Activated naive CD8-positive, alpha-beta T cell (primary cell): ENCODE measurements at regions not wholly inside any gene's neighbourhood (a gene's known extent, or its start where the extent isn't known, plus 50 kb on each side); places are given as distances from the start of the nearest gene placed in this dataset.
"Not testable (repeated sequence)": the region's sequence is repeated elsewhere in the genome, so short reads cannot be mapped to it uniquely, and the experiment has no call there.

Source experiments
- H3K27ac Mint-ChIP-seq: one replicate; pipeline ENCODE4 v1.8.0; 2021; ENCODE audit warnings: mixed read lengths
- H3K27me3 Mint-ChIP-seq: one replicate; pipeline ENCODE4 v1.8.0; 2021; ENCODE audit warnings: mixed read lengths
- H3K36me3 Mint-ChIP-seq: one replicate; pipeline ENCODE4 v1.8.0; 2021; ENCODE audit warnings: mixed read lengths
- H3K4me1 Mint-ChIP-seq: one replicate; pipeline ENCODE4 v1.8.0; 2021; ENCODE audit warnings: low read depth, mixed read lengths
- H3K4me3 Mint-ChIP-seq: one replicate; pipeline ENCODE4 v1.8.0; 2021; ENCODE audit warnings: mild to moderate bottlenecking, mixed read lengths
- H3K9me3 Mint-ChIP-seq: one replicate; pipeline ENCODE4 v1.8.0; 2021; ENCODE audit warnings: low read depth, mixed read lengths

- Mint-ChIP-seq H3K36me3 (no peaks in the 10 kb centered on the region), H3K9me3 (no peaks in the 10 kb centered on the region), H3K27ac (no peak overlapping the region)
Measured at GRCh38 chr4:110343534-110343933, 132.4 kb upstream of the ENPEP start.

GRCh38 chr4:110341118-110341517 is 134.8 kb upstream of the ENPEP start:
- not testable (repeated sequence) for H3K4me3 Mint-ChIP-seq, H3K9me3 Mint-ChIP-seq, H3K27me3 Mint-ChIP-seq, H3K36me3 Mint-ChIP-seq, H3K4me1 Mint-ChIP-seq
- peak overlapping the region; percentile 22 for H3K27ac Mint-ChIP-seq

More at GRCh38 chr4:110343534-110343933, 132.4 kb upstream of the ENPEP start:
- no peaks in the 10 kb centered on the region for H3K4me1 Mint-ChIP-seq
- peaks cover 2% of the 10 kb centered on the region for H3K27me3 Mint-ChIP-seq
- H3K4me3 Mint-ChIP-seq: no peak overlapping the region

- H3K36me3 Mint-ChIP-seq: no peaks in the 10 kb centered on the region
- no peak overlapping the region for H3K4me3 Mint-ChIP-seq
- H3K27me3 Mint-ChIP-seq: peaks cover 15% of the 10 kb centered on the region
- H3K27ac Mint-ChIP-seq: no peak overlapping the region
- no peaks in the 10 kb centered on the region for H3K9me3 Mint-ChIP-seq
- H3K4me1 Mint-ChIP-seq: no peaks in the 10 kb centered on the region
Measured at GRCh38 chr4:110335399-110335798, 137.0 kb upstream of the ELOVL6 start.

- H3K4me1 Mint-ChIP-seq: no peaks in the 10 kb centered on the region
- peaks cover 26% of the 10 kb centered on the region for H3K27me3 Mint-ChIP-seq
- no peaks in the 10 kb centered on the region for H3K36me3 Mint-ChIP-seq
- H3K4me3 Mint-ChIP-seq: no peak overlapping the region
- H3K27ac Mint-ChIP-seq: no peak overlapping the region
- peaks cover 9% of the 10 kb centered on the region for H3K9me3 Mint-ChIP-seq
Measured at GRCh38 chr4:110332483-110332882, 134.1 kb upstream of the ELOVL6 start.

- not testable (repeated sequence) for H3K4me3 Mint-ChIP-seq, H3K27ac Mint-ChIP-seq, H3K36me3 Mint-ChIP-seq, H3K4me1 Mint-ChIP-seq, H3K9me3 Mint-ChIP-seq
- peaks cover 15% of the 10 kb centered on the region for H3K27me3 Mint-ChIP-seq
Measured at GRCh38 chr4:110326426-110326825, 128.0 kb upstream of the ELOVL6 start.

GRCh38 chr4:110310795-110311194 is 112.4 kb upstream of the ELOVL6 start:
- H3K9me3 Mint-ChIP-seq: no peaks in the 10 kb centered on the region

GRCh38 chr4:110309675-110310074 is 111.3 kb upstream of the ELOVL6 start:
- Mint-ChIP-seq H3K9me3 (no peaks in the 10 kb centered on the region), H3K27ac (no peak overlapping the region), H3K27me3 (peaks cover 6% of the 10 kb centered on the region), H3K36me3 (no peaks in the 10 kb centered on the region), H3K4me1 (no peaks in the 10 kb centered on the region), H3K4me3 (no peak overlapping the region)

More at GRCh38 chr4:110310795-110311194, 112.4 kb upstream of the ELOVL6 start:
- H3K36me3 Mint-ChIP-seq: no peaks in the 10 kb centered on the region
- H3K4me1 Mint-ChIP-seq: no peaks in the 10 kb centered on the region
- peaks cover 6% of the 10 kb centered on the region for H3K27me3 Mint-ChIP-seq
- H3K4me3 Mint-ChIP-seq: no peak overlapping the region
- H3K27ac Mint-ChIP-seq: no peak overlapping the region

- H3K36me3 Mint-ChIP-seq: no peaks in the 10 kb centered on the region
- no peak overlapping the region for H3K27ac Mint-ChIP-seq
- H3K4me1 Mint-ChIP-seq: no peaks in the 10 kb centered on the region
- H3K27me3 Mint-ChIP-seq: peaks cover 1% of the 10 kb centered on the region
- H3K4me3 Mint-ChIP-seq: no peak overlapping the region
- no peaks in the 10 kb centered on the region for H3K9me3 Mint-ChIP-seq
Measured at GRCh38 chr4:110306303-110306702, 107.9 kb upstream of the ELOVL6 start.

- Mint-ChIP-seq H3K9me3 (no peaks in the 10 kb centered on the region), H3K27ac (no peak overlapping the region), H3K27me3 (peaks cover 1% of the 10 kb centered on the region), H3K4me1 (no peaks in the 10 kb centered on the region), H3K4me3 (no peak overlapping the region), H3K36me3 (no peaks in the 10 kb centered on the region)
Measured at GRCh38 chr4:110305455-110305854, 107.0 kb upstream of the ELOVL6 start.

GRCh38 chr4:110296892-110297291 is 98.5 kb upstream of the ELOVL6 start:
- Mint-ChIP-seq H3K36me3 (no peaks in the 10 kb centered on the region), H3K27ac (peak overlapping the region; percentile 5), H3K4me3 (no peak overlapping the region)

GRCh38 chr4:110294165-110294564 is 95.8 kb upstream of the ELOVL6 start:
- Mint-ChIP-seq H3K27ac (no peak overlapping the region), H3K27me3 (peaks cover 8% of the 10 kb centered on the region), H3K36me3 (no peaks in the 10 kb centered on the region), H3K9me3 (no peaks in the 10 kb centered on the region), H3K4me1 (peaks cover 6% of the 10 kb centered on the region), H3K4me3 (no peak overlapping the region)

More at GRCh38 chr4:110296892-110297291, 98.5 kb upstream of the ELOVL6 start:
- Mint-ChIP-seq H3K9me3 (no peaks in the 10 kb centered on the region), H3K4me1 (peaks cover 6% of the 10 kb centered on the region), H3K27me3 (peaks cover 11% of the 10 kb centered on the region)

- H3K4me3 Mint-ChIP-seq: no peak overlapping the region
- no peaks in the 10 kb centered on the region for H3K9me3 Mint-ChIP-seq
- no peaks in the 10 kb centered on the region for H3K36me3 Mint-ChIP-seq
- H3K4me1 Mint-ChIP-seq: peaks cover 6% of the 10 kb centered on the region
- H3K27ac Mint-ChIP-seq: no peak overlapping the region
- peaks cover 8% of the 10 kb centered on the region for H3K27me3 Mint-ChIP-seq
Measured at GRCh38 chr4:110292994-110293744, 94.8 kb upstream of the ELOVL6 start.

- H3K36me3 Mint-ChIP-seq: no peaks in the 10 kb centered on the region
- no peaks in the 10 kb centered on the region for H3K9me3 Mint-ChIP-seq
- H3K27me3 Mint-ChIP-seq: peaks cover 7% of the 10 kb centered on the region
- H3K27ac Mint-ChIP-seq: no peak overlapping the region
- peaks cover 3% of the 10 kb centered on the region for H3K4me1 Mint-ChIP-seq
- no peak overlapping the region for H3K4me3 Mint-ChIP-seq
Measured at GRCh38 chr4:110290511-110290910, 92.1 kb upstream of the ELOVL6 start.

- no peak overlapping the region for H3K4me3 Mint-ChIP-seq
- no peaks in the 10 kb centered on the region for H3K36me3 Mint-ChIP-seq
- peaks cover 3% of the 10 kb centered on the region for H3K4me1 Mint-ChIP-seq
- H3K27me3 Mint-ChIP-seq: peaks cover 7% of the 10 kb centered on the region
- H3K9me3 Mint-ChIP-seq: no peaks in the 10 kb centered on the region
- H3K27ac Mint-ChIP-seq: no peak overlapping the region
Measured at GRCh38 chr4:110289601-110290100, 91.2 kb upstream of the ELOVL6 start.

- Mint-ChIP-seq H3K4me3 (no peak overlapping the region), H3K9me3 (no peaks in the 10 kb centered on the region), H3K27me3 (peaks cover 4% of the 10 kb centered on the region), H3K36me3 (no peaks in the 10 kb centered on the region), H3K27ac (peak overlapping the region; percentile 46), H3K4me1 (peaks cover 3% of the 10 kb centered on the region)
Measured at GRCh38 chr4:110287130-110287529, 88.7 kb upstream of the ELOVL6 start.

- H3K27me3 Mint-ChIP-seq: peaks cover 5% of the 10 kb centered on the region
- H3K9me3 Mint-ChIP-seq: no peaks in the 10 kb centered on the region
- no peak overlapping the region for H3K27ac Mint-ChIP-seq
- no peak overlapping the region for H3K4me3 Mint-ChIP-seq
- no peaks in the 10 kb centered on the region for H3K36me3 Mint-ChIP-seq
- H3K4me1 Mint-ChIP-seq: no peaks in the 10 kb centered on the region
Measured at GRCh38 chr4:110278127-110278526, 79.7 kb upstream of the ELOVL6 start.
